GM12878 (cell line): ENCODE measurements at regions not wholly inside any gene's neighbourhood (a gene's known extent, or its start where the extent isn't known, plus 50 kb on each side); places are given as distances from the start of the nearest gene placed in this dataset.

ENCODE experiments used
- CTCF ChIP-seq, 3 experiments: IDR thresholded peaks in 2 of 3; conservative IDR thresholded peaks in 1 of 3; 2 replicates each; pipeline ENCODE4 v1.5.1; 2011; ENCODE audit warnings: low read depth in 3 of 3, low read length in 3 of 3, mild to moderate bottlenecking in 3 of 3, control low read depth in 2 of 3, moderate library complexity in 2 of 3, inconsistent platforms in 1 of 3, mixed read lengths in 1 of 3; ENCODE audit not compliant: control insufficient read depth in 2 of 3, insufficient read depth in 1 of 3; ENCODE audit errors: extremely low read depth in 1 of 3
- EED ChIP-seq: sonication (generic); IDR thresholded peaks from 2 replicates; pipeline ENCODE4 v1.6.1; 2016; ENCODE audit warnings: antibody characterized with exemption, low read depth
- MXI1 ChIP-seq: fragments of 150-350 bp; IDR thresholded peaks from 2 replicates; pipeline ENCODE4 v1.6.1; 2011; ENCODE audit warnings: low read depth, mild to moderate bottlenecking, inconsistent platforms, low read length, improper control_type of control experiment
- POLR2AphosphoS5 ChIP-seq: IDR thresholded peaks from 2 replicates; pipeline ENCODE4 v1.6.1; 2011; ENCODE audit warnings: mild to moderate bottlenecking, low read length, inconsistent platforms
- SP1 ChIP-seq: IDR thresholded peaks from one replicate; pipeline ENCODE4 v1.6.1; 2011; ENCODE audit warnings: low read depth, low read length
- STAT1 ChIP-seq: fragments of 450-650 bp; conservative IDR thresholded peaks from 2 replicates; pipeline ENCODE4 v1.6.1; 2014; ENCODE audit warnings: antibody characterized with exemption, mild to moderate bottlenecking
- SUZ12 ChIP-seq: fragments of 200-600 bp; sonication (generic); IDR thresholded peaks from one replicate; pipeline ENCODE4 v1.6.1; 2018; ENCODE audit warnings: antibody characterized with exemption, mild to moderate bottlenecking; ENCODE audit not compliant: unreplicated experiment
- TF ChIP-seq, protein P1 (sequence below): IDR thresholded peaks from 2 replicates; pipeline ENCODE4 v1.6.1; 2012; ENCODE audit warnings: low read depth, low read length, improper control_type of control experiment
- TF ChIP-seq, protein P2 (sequence below): fragments of 150-350 bp; IDR thresholded peaks from 2 replicates; pipeline ENCODE4 v1.6.1; 2014; ENCODE audit warnings: mild to moderate bottlenecking, low read depth, low read length
- TF ChIP-seq, protein P3 (sequence below): IDR thresholded peaks from 2 replicates; pipeline ENCODE4 v1.6.1; 2011; ENCODE audit warnings: mild to moderate bottlenecking, low read depth, low read length, moderate library complexity; ENCODE audit not compliant: insufficient replicate concordance
- TF ChIP-seq, protein P4 (sequence below): fragments of 450-650 bp; IDR thresholded peaks from 2 replicates; pipeline ENCODE4 v1.6.1; 2017; ENCODE audit warnings: mild to moderate bottlenecking

DNA sequence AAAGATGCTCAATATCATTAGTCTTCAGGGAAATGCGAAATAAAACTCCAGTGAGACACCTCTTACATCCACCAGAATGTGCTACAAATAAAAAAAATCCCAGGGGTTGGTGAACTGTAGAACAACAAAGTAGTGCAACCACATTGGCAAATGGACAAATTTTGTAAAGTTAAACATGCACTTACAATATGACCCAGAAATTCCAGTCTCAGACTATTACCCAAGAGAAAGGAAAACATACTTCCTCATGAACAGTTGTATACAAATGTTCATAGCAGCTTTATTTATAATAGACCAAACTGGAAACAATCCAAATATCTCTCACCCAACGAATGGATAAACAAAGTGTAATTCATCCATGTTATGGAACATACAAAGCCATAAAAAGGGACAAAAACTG, 239.5 kb downstream of the ABCC12 start:
- TF ChIP-seq SP1: no peak
- no peak for TF ChIP-seq STAT1
- TF ChIP-seq, protein P1, sequence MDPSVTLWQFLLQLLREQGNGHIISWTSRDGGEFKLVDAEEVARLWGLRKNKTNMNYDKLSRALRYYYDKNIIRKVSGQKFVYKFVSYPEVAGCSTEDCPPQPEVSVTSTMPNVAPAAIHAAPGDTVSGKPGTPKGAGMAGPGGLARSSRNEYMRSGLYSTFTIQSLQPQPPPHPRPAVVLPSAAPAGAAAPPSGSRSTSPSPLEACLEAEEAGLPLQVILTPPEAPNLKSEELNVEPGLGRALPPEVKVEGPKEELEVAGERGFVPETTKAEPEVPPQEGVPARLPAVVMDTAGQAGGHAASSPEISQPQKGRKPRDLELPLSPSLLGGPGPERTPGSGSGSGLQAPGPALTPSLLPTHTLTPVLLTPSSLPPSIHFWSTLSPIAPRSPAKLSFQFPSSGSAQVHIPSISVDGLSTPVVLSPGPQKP: no peak
- no peak for TF ChIP-seq SUZ12
- TF ChIP-seq, protein P2, sequence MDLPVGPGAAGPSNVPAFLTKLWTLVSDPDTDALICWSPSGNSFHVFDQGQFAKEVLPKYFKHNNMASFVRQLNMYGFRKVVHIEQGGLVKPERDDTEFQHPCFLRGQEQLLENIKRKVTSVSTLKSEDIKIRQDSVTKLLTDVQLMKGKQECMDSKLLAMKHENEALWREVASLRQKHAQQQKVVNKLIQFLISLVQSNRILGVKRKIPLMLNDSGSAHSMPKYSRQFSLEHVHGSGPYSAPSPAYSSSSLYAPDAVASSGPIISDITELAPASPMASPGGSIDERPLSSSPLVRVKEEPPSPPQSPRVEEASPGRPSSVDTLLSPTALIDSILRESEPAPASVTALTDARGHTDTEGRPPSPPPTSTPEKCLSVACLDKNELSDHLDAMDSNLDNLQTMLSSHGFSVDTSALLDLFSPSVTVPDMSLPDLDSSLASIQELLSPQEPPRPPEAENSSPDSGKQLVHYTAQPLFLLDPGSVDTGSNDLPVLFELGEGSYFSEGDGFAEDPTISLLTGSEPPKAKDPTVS: no peak
- TF ChIP-seq CTCF (IDR thresholded peaks at IDR 0.05 in 2 of 3, conservative IDR thresholded peaks at IDR 0.05 in 1 of 3; ENCODE audit: control insufficient read depth in 2 of 3, extremely low read depth in 1 of 3, insufficient read depth in 1 of 3, low read depth in 3 of 3, low read length in 3 of 3): no peak
- TF ChIP-seq EED: no peak
- TF ChIP-seq, protein P3, sequence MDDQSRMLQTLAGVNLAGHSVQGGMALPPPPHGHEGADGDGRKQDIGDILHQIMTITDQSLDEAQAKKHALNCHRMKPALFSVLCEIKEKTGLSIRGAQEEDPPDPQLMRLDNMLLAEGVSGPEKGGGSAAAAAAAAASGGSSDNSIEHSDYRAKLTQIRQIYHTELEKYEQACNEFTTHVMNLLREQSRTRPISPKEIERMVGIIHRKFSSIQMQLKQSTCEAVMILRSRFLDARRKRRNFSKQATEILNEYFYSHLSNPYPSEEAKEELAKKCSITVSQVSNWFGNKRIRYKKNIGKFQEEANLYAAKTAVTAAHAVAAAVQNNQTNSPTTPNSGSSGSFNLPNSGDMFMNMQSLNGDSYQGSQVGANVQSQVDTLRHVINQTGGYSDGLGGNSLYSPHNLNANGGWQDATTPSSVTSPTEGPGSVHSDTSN: no peak
- TF ChIP-seq, protein P4, sequence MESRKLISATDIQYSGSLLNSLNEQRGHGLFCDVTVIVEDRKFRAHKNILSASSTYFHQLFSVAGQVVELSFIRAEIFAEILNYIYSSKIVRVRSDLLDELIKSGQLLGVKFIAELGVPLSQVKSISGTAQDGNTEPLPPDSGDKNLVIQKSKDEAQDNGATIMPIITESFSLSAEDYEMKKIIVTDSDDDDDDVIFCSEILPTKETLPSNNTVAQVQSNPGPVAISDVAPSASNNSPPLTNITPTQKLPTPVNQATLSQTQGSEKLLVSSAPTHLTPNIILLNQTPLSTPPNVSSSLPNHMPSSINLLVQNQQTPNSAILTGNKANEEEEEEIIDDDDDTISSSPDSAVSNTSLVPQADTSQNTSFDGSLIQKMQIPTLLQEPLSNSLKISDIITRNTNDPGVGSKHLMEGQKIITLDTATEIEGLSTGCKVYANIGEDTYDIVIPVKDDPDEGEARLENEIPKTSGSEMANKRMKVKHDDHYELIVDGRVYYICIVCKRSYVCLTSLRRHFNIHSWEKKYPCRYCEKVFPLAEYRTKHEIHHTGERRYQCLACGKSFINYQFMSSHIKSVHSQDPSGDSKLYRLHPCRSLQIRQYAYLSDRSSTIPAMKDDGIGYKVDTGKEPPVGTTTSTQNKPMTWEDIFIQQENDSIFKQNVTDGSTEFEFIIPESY: no peak
- TF ChIP-seq MXI1: no peak
- TF ChIP-seq POLR2AphosphoS5: no peak
